ENCODE measurements at regions not wholly inside any gene's neighbourhood (a gene's known extent, or its start where the extent isn't known, plus 50 kb on each side); places are given as distances from the start of the nearest gene placed in this dataset.
A peak's percentile ranks its signal among the peaks of the same experiment; 100 is the strongest.

- DNase-seq = peak in 2 of 5 experiments; percentile 29 to 68
Measured at GRCh38 chr15:70259028-70259424, 161.3 kb upstream of the TLE3 start.

- DNase-seq = peak in 4 of 5 experiments; percentile 25 to 85 (median 66)
Measured at GRCh38 chr15:70258369-70259027, 160.8 kb upstream of the TLE3 start.

- peak in 1 of 5 experiments; percentile 45 for DNase-seq
Measured at GRCh38 chr15:70257573-70258248, 160.0 kb upstream of the TLE3 start.

GRCh38 chr15:70257047-70257446 lies 159.3 kb upstream of the TLE3 start:
- no peak for DNase-seq

GRCh38 chr15:70254311-70254869 lies 156.7 kb upstream of the TLE3 start:
- no peak for DNase-seq

GRCh38 chr15:70253461-70254156 lies 155.9 kb upstream of the TLE3 start:
- DNase-seq = no peak

- DNase-seq = no peak
Measured at GRCh38 chr15:70252951-70253320, 155.2 kb upstream of the TLE3 start.

GRCh38 chr15:70252056-70252950 lies 154.6 kb upstream of the TLE3 start:
- no peak for DNase-seq

- DNase-seq = no peak
Measured at GRCh38 chr15:70251246-70251990, 153.7 kb upstream of the TLE3 start.

GRCh38 chr15:70250208-70251201 lies 152.8 kb upstream of the TLE3 start:
- DNase-seq = no peak

GRCh38 chr15:70249616-70250015 lies 151.9 kb upstream of the TLE3 start:
- no peak for DNase-seq

- DNase-seq = no peak
Measured at GRCh38 chr15:70248116-70249025, 150.7 kb upstream of the TLE3 start.

GRCh38 chr15:70247281-70247680 lies 149.6 kb upstream of the TLE3 start:
- no peak for DNase-seq

- DNase-seq = no peak
Measured at GRCh38 chr15:70246623-70247220, 149.0 kb upstream of the TLE3 start.

- no peak for DNase-seq
Measured at GRCh38 chr15:70245932-70246622, 148.4 kb upstream of the TLE3 start.

- no peak for DNase-seq
Measured at GRCh38 chr15:70244978-70245542, 147.3 kb upstream of the TLE3 start.

- no peak for DNase-seq
Measured at GRCh38 chr15:70243686-70244540, 146.2 kb upstream of the TLE3 start.

Measured in T-helper 2 cell (primary cell).